Neuronal stem cell (in vitro differentiated cells): ENCODE measurements at regions not wholly inside any gene's neighbourhood (a gene's known extent, or its start where the extent isn't known, plus 50 kb on each side); places are given as distances from the start of the nearest gene placed in this dataset.

ENCODE experiments used
- DNase-seq: peaks from one replicate; pipeline ENCODE4 v3.0.0-alpha.2; 2013; ENCODE audit warnings: low spot score
- H2AFZ ChIP-seq: one replicate; pipeline ENCODE4 v1.6.1; 2013; ENCODE audit warnings: mild to moderate bottlenecking, low read length, inconsistent platforms
- H2AK5ac ChIP-seq: 2 replicates; pipeline ENCODE4 v1.6.1; 2013; ENCODE audit warnings: low read depth, mild to moderate bottlenecking, inconsistent platforms, low read length, moderate library complexity, mixed read lengths
- H2BK120ac ChIP-seq: 2 replicates; pipeline ENCODE4 v1.6.1; 2013; ENCODE audit warnings: low read depth, mild to moderate bottlenecking, inconsistent platforms, low read length, moderate library complexity, mixed read lengths
- H2BK12ac ChIP-seq: one replicate; pipeline ENCODE4 v1.6.1; 2013; ENCODE audit warnings: low read length, inconsistent platforms
- H2BK15ac ChIP-seq: 2 replicates; pipeline ENCODE4 v1.6.1; 2013; ENCODE audit warnings: mild to moderate bottlenecking, low read length, inconsistent platforms, mixed read lengths
- H2BK5ac ChIP-seq: one replicate; pipeline ENCODE4 v1.6.1; 2013; ENCODE audit warnings: inconsistent platforms, mild to moderate bottlenecking, low read length, moderate library complexity
- H3K14ac ChIP-seq: one replicate; pipeline ENCODE4 v1.6.1; 2013; ENCODE audit warnings: low read length, inconsistent platforms
- H3K18ac ChIP-seq: 2 replicates; pipeline ENCODE4 v1.6.1; 2013; ENCODE audit warnings: low read length, inconsistent platforms
- H3K23ac ChIP-seq: 2 replicates; pipeline ENCODE4 v1.6.1; 2013; ENCODE audit warnings: low read depth, mild to moderate bottlenecking, mixed read lengths, low read length, inconsistent platforms; ENCODE audit not compliant: poor library complexity
- H3K27ac ChIP-seq: replicated peaks from 3 replicates; pipeline ENCODE4 v1.5.1; 2013; ENCODE audit warnings: low read length, inconsistent platforms
- H3K27me3 ChIP-seq, 3 experiments: 2 replicates each; pipeline ENCODE4 v1.6.1; 2013; ENCODE audit warnings: low read length in 3 of 3, mild to moderate bottlenecking in 2 of 3, inconsistent platforms in 1 of 3, low read depth in 1 of 3, mixed read lengths in 1 of 3, moderate library complexity in 1 of 3; ENCODE audit not compliant: control insufficient read depth in 3 of 3, insufficient read depth in 3 of 3
- H3K36me3 ChIP-seq, 2 donors: replicated peaks in 1 of 2; 2 replicates each; pipeline ENCODE4 v1.6.1; 2013; ENCODE audit warnings: low read length in 2 of 2; ENCODE audit not compliant: control insufficient read depth in 2 of 2, insufficient read depth in 2 of 2
- H3K4ac ChIP-seq: 2 replicates; pipeline ENCODE4 v1.6.1; 2013; ENCODE audit warnings: inconsistent platforms, mild to moderate bottlenecking, low read length, moderate library complexity
- H3K4me1 ChIP-seq, 2 donors: 1 replicate in 1 of 2; 2 replicates in 1 of 2; pipeline ENCODE4 v1.6.1; 2013; ENCODE audit warnings: low read length in 2 of 2, low read depth in 1 of 2; ENCODE audit not compliant: control insufficient read depth in 2 of 2, insufficient read depth in 1 of 2
- H3K4me2 ChIP-seq: one replicate; pipeline ENCODE4 v1.6.1; 2013; ENCODE audit warnings: mild to moderate bottlenecking, low read length, inconsistent platforms; ENCODE audit not compliant: insufficient read depth, poor library complexity, severe bottlenecking
- H3K4me3 ChIP-seq, 2 donors: 2 replicates each; pipeline ENCODE4 v1.5.1; 2013; ENCODE audit warnings: low read length in 2 of 2, mild to moderate bottlenecking in 2 of 2, inconsistent platforms in 1 of 2, moderate library complexity in 1 of 2
- H3K79me1 ChIP-seq: one replicate; pipeline ENCODE4 v1.6.1; 2013; ENCODE audit warnings: low read depth, mild to moderate bottlenecking, inconsistent platforms, low read length, moderate library complexity
- H3K9ac ChIP-seq: one replicate; pipeline ENCODE4 v1.6.1; 2013; ENCODE audit warnings: mild to moderate bottlenecking, low read depth, low read length, inconsistent platforms; ENCODE audit not compliant: poor library complexity
- H3K9me3 ChIP-seq, 2 donors: replicated peaks in 1 of 2; 2 replicates each; pipeline versions ENCODE3 to v1.6.1; 2013; ENCODE audit warnings: low read length in 2 of 2, mild to moderate bottlenecking in 2 of 2, inconsistent platforms in 1 of 2, low read depth in 1 of 2, mixed read lengths in 1 of 2, moderate library complexity in 1 of 2; ENCODE audit not compliant: control insufficient read depth in 2 of 2, insufficient read depth in 1 of 2
- H4K8ac ChIP-seq: one replicate; pipeline ENCODE4 v1.6.1; 2013; ENCODE audit warnings: low read depth, mild to moderate bottlenecking, inconsistent platforms, low read length, moderate library complexity
- H4K91ac ChIP-seq: one replicate; pipeline ENCODE4 v1.6.1; 2013; ENCODE audit warnings: low read length, low read depth, mild to moderate bottlenecking, inconsistent platforms; ENCODE audit not compliant: poor library complexity
- WGBS, 2 donors: extraction: QIAGEN DNeasy Blood & Tissue Kit; methylation state at CpG; one replicate each; pipeline ENCODE4 v1.1.7; 2013; ENCODE audit warnings: missing lambda C conversion rate in 2 of 2, mixed read lengths in 1 of 2; ENCODE audit not compliant: insufficient read length in 2 of 2, insufficient replicate concordance in 1 of 2; ENCODE audit errors: extremely low coverage in 2 of 2; 5-methylcytosine and 5-hydroxymethylcytosine counted together

- Histone ChIP-seq H4K8ac (no peak overlapping the region), H3K9me3 (no peaks in the 10 kb centered on the region), H3K14ac (no peak overlapping the region), H3K4ac (no peak overlapping the region), H2AFZ (no peak overlapping the region), H3K79me1 (no peaks in the 10 kb centered on the region), H2BK15ac (no peak overlapping the region), H3K4me2 (no peak overlapping the region), H3K4me3 (no peak overlapping the region), H2BK120ac (no peak overlapping the region), H2BK5ac (no peak overlapping the region), H3K36me3 (no peaks in the 10 kb centered on the region), H3K18ac (no peak overlapping the region), H3K9ac (no peak overlapping the region), H3K27ac (no peak overlapping the region), H2BK12ac (no peak overlapping the region), H4K91ac (no peak overlapping the region), H3K23ac (no peak overlapping the region), H2AK5ac (no peak overlapping the region), H3K27me3 (no peaks in the 10 kb centered on the region), H3K4me1 (no peaks in the 10 kb centered on the region)
- DNase-seq: no peak
- WGBS, 2 donors: no CpG with 5 or more reads among the region's 1 CpG
Measured at GRCh38 chr14:81991998-81992397, 458.3 kb upstream of the SEL1L start.

- Histone ChIP-seq H3K4me1 (no peaks in the 10 kb centered on the region), H2AK5ac (no peak overlapping the region), H2BK12ac (no peak overlapping the region), H3K4ac (no peak overlapping the region), H2BK5ac (no peak overlapping the region), H2BK15ac (no peak overlapping the region), H3K36me3 (no peaks in the 10 kb centered on the region), H3K79me1 (no peaks in the 10 kb centered on the region), H2BK120ac (no peak overlapping the region), H3K27me3 (no peaks in the 10 kb centered on the region), H3K27ac (no peak overlapping the region), H3K18ac (no peak overlapping the region), H4K8ac (no peak overlapping the region), H3K9ac (no peak overlapping the region), H3K9me3 (no peaks in the 10 kb centered on the region), H3K4me3 (no peak overlapping the region), H3K23ac (no peak overlapping the region), H2AFZ (no peak overlapping the region), H4K91ac (no peak overlapping the region), H3K4me2 (no peak overlapping the region), H3K14ac (no peak overlapping the region)
- no peak for DNase-seq
- WGBS, 2 donors: no CpG with 5 or more reads among the region's 3 CpGs
Measured at GRCh38 chr14:81993432-81993831, 459.8 kb upstream of the SEL1L start.

- Histone ChIP-seq H2BK12ac (no peak overlapping the region), H2BK120ac (no peak overlapping the region), H2AK5ac (no peak overlapping the region), H3K36me3 (no peaks in the 10 kb centered on the region), H3K4me2 (no peak overlapping the region), H3K18ac (no peak overlapping the region), H3K27me3 (no peaks in the 10 kb centered on the region), H2BK15ac (no peak overlapping the region), H4K8ac (no peak overlapping the region), H3K4ac (no peak overlapping the region), H3K79me1 (no peaks in the 10 kb centered on the region), H2BK5ac (no peak overlapping the region), H3K9me3 (no peaks in the 10 kb centered on the region), H3K9ac (no peak overlapping the region), H3K23ac (no peak overlapping the region), H3K27ac (no peak overlapping the region), H3K4me3 (no peak overlapping the region), H4K91ac (no peak overlapping the region), H3K4me1 (no peaks in the 10 kb centered on the region), H2AFZ (no peak overlapping the region), H3K14ac (no peak overlapping the region)
- no CpG with 5 or more reads among the region's 1 CpG for WGBS, 2 donors
- no peak for DNase-seq
Measured at GRCh38 chr14:82003426-82003825, 469.8 kb upstream of the SEL1L start.

GRCh38 chr14:82009076-82009475 is 475.4 kb upstream of the SEL1L start:
- no peak overlapping the region for H4K91ac ChIP-seq
- no peak overlapping the region for H2BK120ac ChIP-seq
- no peak for DNase-seq
- no peaks in the 10 kb centered on the region for H3K36me3 ChIP-seq
- H3K23ac ChIP-seq: no peak overlapping the region
- no peak overlapping the region for H2AFZ ChIP-seq
- no peak overlapping the region for H3K14ac ChIP-seq
- H3K27me3 ChIP-seq: no peaks in the 10 kb centered on the region
- no peak overlapping the region for H4K8ac ChIP-seq
- H2AK5ac ChIP-seq: no peak overlapping the region
- H3K4me1 ChIP-seq: no peaks in the 10 kb centered on the region
- no peak overlapping the region for H2BK12ac ChIP-seq
- H3K4me3 ChIP-seq: no peak overlapping the region
- H2BK15ac ChIP-seq: no peak overlapping the region
- no peak overlapping the region for H3K4ac ChIP-seq
- H3K9me3 ChIP-seq: peaks cover 0 to 6% of the 10 kb centered on the region in 2 donors
- no CpG with 5 or more reads among the region's 3 CpGs for WGBS, 2 donors
- no peaks in the 10 kb centered on the region for H3K79me1 ChIP-seq
- no peak overlapping the region for H3K27ac ChIP-seq
- no peak overlapping the region for H3K18ac ChIP-seq
- H3K9ac ChIP-seq: no peak overlapping the region
- no peak overlapping the region for H3K4me2 ChIP-seq
- no peak overlapping the region for H2BK5ac ChIP-seq
